ENCODE measurements at regions not wholly inside any gene's neighbourhood (a gene's known extent, or its start where the extent isn't known, plus 50 kb on each side); places are given as distances from the start of the nearest gene placed in this dataset.

- H3K4me3 Mint-ChIP-seq: no peak overlapping the region
- Histone ChIP-seq H3K4me1 (ENCODE audit: insufficient read depth, low read length) (no peaks in the 10 kb centered on the region), H3K27ac (ENCODE audit: low read depth in 1 of 2, low read length in 2 of 2) (no peak overlapping the region), H3K9me3 (ENCODE audit: control insufficient read depth in 1 of 2, insufficient read depth in 1 of 2, low read length in 2 of 2) (no peaks in the 10 kb centered on the region), H3K36me3 (ENCODE audit: insufficient read depth, low read length) (no peaks in the 10 kb centered on the region), H3K4me3 (ENCODE audit: low read length) (no peak overlapping the region), H3K27me3 (ENCODE audit: control insufficient read depth in 1 of 2, insufficient read depth in 2 of 2, low read length in 2 of 2) (no peaks in the 10 kb centered on the region)
- ChIA-PET POLR2A (no interaction called here), CTCF (interaction anchor here (0.6 to 1.5 kb wide), 2 partner anchors 10 to 1245 kb away, joined by 3 read pairs; no protein-coding TSS in a partner anchor)
- H3K36me3 Mint-ChIP-seq (ENCODE audit: low read depth): no peaks in the 10 kb centered on the region
- peaks cover 21% of the 10 kb centered on the region for H3K27me3 Mint-ChIP-seq
- no peak for DNase-seq
- H3K9me3 Mint-ChIP-seq: no peaks in the 10 kb centered on the region
- intact Hi-C loops (cut with DNase I, micrococcal nuclease): no loop called here
- no peak for ATAC-seq (ENCODE audit: poor library complexity)
- no peak overlapping the region for H3K27ac Mint-ChIP-seq
- no peaks in the 10 kb centered on the region for H3K4me1 Mint-ChIP-seq (ENCODE audit: low read depth)
- no peak for TF ChIP-seq CTCF (IDR thresholded peaks at IDR 0.05)
These were observed 171.7 kb upstream of the CELF2 start for GRCh38 chr10:10845826-10846503.

GRCh38 chr10:10846504-10846900, 171.2 kb upstream of the CELF2 start:
- H3K27ac Mint-ChIP-seq: no peak overlapping the region
- ATAC-seq (ENCODE audit: poor library complexity) (no peak), DNase-seq (no peak)
- no peaks in the 10 kb centered on the region for H3K36me3 Mint-ChIP-seq (ENCODE audit: low read depth)
- no peak overlapping the region for H3K4me3 Mint-ChIP-seq
- H3K4me1 Mint-ChIP-seq (ENCODE audit: low read depth): no peaks in the 10 kb centered on the region
- POLR2A ChIA-PET: no interaction called here
- H3K36me3 ChIP-seq (ENCODE audit: insufficient read depth, low read length): no peaks in the 10 kb centered on the region
- H3K27me3 ChIP-seq (ENCODE audit: control insufficient read depth in 1 of 2, insufficient read depth in 2 of 2, low read length in 2 of 2): peaks cover 0 to 4% of the 10 kb centered on the region in 2 experiments
- CTCF ChIA-PET: interaction anchor here (1.5 kb wide), 1 partner anchor 9 kb away, joined by 3 read pairs; no protein-coding TSS in a partner anchor
- intact Hi-C loops (cut with DNase I, micrococcal nuclease): no loop called here
- no peak overlapping the region for H3K4me3 ChIP-seq (ENCODE audit: low read length)
- no peaks in the 10 kb centered on the region for H3K4me1 ChIP-seq (ENCODE audit: insufficient read depth, low read length)
- peaks cover 24% of the 10 kb centered on the region for H3K27me3 Mint-ChIP-seq
- no peaks in the 10 kb centered on the region for H3K9me3 Mint-ChIP-seq
- TF ChIP-seq CTCF (IDR thresholded peaks at IDR 0.05): no peak
- no peak overlapping the region for H3K27ac ChIP-seq (ENCODE audit: low read depth in 1 of 2, low read length in 2 of 2)
- no peaks in the 10 kb centered on the region for H3K9me3 ChIP-seq (ENCODE audit: control insufficient read depth in 1 of 2, insufficient read depth in 1 of 2, low read length in 2 of 2)

GRCh38 chr10:10847387-10847786, 170.3 kb upstream of the CELF2 start:
- H3K36me3 ChIP-seq (ENCODE audit: insufficient read depth, low read length): no peaks in the 10 kb centered on the region
- no peak for DNase-seq
- no peaks in the 10 kb centered on the region for H3K9me3 ChIP-seq (ENCODE audit: control insufficient read depth in 1 of 2, insufficient read depth in 1 of 2, low read length in 2 of 2)
- no peak overlapping the region for H3K27ac ChIP-seq (ENCODE audit: low read depth in 1 of 2, low read length in 2 of 2)
- no peaks in the 10 kb centered on the region for H3K36me3 Mint-ChIP-seq (ENCODE audit: low read depth)
- H3K4me3 ChIP-seq (ENCODE audit: low read length): no peak overlapping the region
- intact Hi-C loops (cut with DNase I, micrococcal nuclease): no loop called here
- no peak overlapping the region for H3K4me3 Mint-ChIP-seq
- no peak for TF ChIP-seq CTCF (IDR thresholded peaks at IDR 0.05)
- no peaks in the 10 kb centered on the region for H3K4me1 ChIP-seq (ENCODE audit: insufficient read depth, low read length)
- POLR2A ChIA-PET: no interaction called here
- H3K27me3 ChIP-seq (ENCODE audit: control insufficient read depth in 1 of 2, insufficient read depth in 2 of 2, low read length in 2 of 2): peaks cover 0 to 7% of the 10 kb centered on the region in 2 experiments
- H3K9me3 Mint-ChIP-seq: no peaks in the 10 kb centered on the region
- H3K4me1 Mint-ChIP-seq (ENCODE audit: low read depth): no peaks in the 10 kb centered on the region
- CTCF ChIA-PET: no interaction called here
- no peak for ATAC-seq (ENCODE audit: poor library complexity)
- H3K27me3 Mint-ChIP-seq: peaks cover 29% of the 10 kb centered on the region
- no peak overlapping the region for H3K27ac Mint-ChIP-seq

Data from CD4-positive, alpha-beta T cell (primary cell).